ENCODE measurements at regions not wholly inside any gene's neighbourhood (a gene's known extent, or its start where the extent isn't known, plus 50 kb on each side); places are given as distances from the start of the nearest gene placed in this dataset.

- TF ChIP-seq EZH2 (IDR thresholded peaks at IDR 0.05) (no peak), POLR2AphosphoS5 (IDR thresholded peaks at IDR 0.05; ENCODE audit: borderline replicate concordance, low read depth, low read length) (no peak)
Observed at GRCh38 chr3:137217733-137218132, 259.9 kb downstream of the IL20RB start.
